Stimulated activated CD8-positive, alpha-beta memory T cell treated with anti-CD3 and anti-CD28 coated beads, Interleukin-12 subunit alpha, Interleukin-12 subunit beta, amount 100 ng/mL, for 24 hours (primary cell): ENCODE measurements at regions not wholly inside any gene's neighbourhood (a gene's known extent, or its start where the extent isn't known, plus 50 kb on each side); places are given as distances from the start of the nearest gene placed in this dataset.
"Not testable (repeated sequence)": the region's sequence is repeated elsewhere in the genome, so short reads cannot be mapped to it uniquely, and the experiment has no call there.

Experiments used
- DNase-seq: peaks from one replicate; pipeline ENCODE4 v3.0.0-alpha.2; 2020; ENCODE audit errors: extremely low read depth

- DNase-seq = peak; percentile 51
These were observed 131.5 kb upstream of the SATB1 start for GRCh38 chr3:18556503-18557135.

GRCh38 chr3:18556001-18556408 is 130.9 kb upstream of the SATB1 start:
- DNase-seq = no peak

- DNase-seq = not testable (repeated sequence)
These were observed 127.5 kb upstream of the SATB1 start for GRCh38 chr3:18552579-18553105.

- DNase-seq = no peak
These were observed 121.5 kb upstream of the SATB1 start for GRCh38 chr3:18546632-18547031.

GRCh38 chr3:18544146-18544545 is 119.0 kb upstream of the SATB1 start:
- no peak for DNase-seq

DNA sequence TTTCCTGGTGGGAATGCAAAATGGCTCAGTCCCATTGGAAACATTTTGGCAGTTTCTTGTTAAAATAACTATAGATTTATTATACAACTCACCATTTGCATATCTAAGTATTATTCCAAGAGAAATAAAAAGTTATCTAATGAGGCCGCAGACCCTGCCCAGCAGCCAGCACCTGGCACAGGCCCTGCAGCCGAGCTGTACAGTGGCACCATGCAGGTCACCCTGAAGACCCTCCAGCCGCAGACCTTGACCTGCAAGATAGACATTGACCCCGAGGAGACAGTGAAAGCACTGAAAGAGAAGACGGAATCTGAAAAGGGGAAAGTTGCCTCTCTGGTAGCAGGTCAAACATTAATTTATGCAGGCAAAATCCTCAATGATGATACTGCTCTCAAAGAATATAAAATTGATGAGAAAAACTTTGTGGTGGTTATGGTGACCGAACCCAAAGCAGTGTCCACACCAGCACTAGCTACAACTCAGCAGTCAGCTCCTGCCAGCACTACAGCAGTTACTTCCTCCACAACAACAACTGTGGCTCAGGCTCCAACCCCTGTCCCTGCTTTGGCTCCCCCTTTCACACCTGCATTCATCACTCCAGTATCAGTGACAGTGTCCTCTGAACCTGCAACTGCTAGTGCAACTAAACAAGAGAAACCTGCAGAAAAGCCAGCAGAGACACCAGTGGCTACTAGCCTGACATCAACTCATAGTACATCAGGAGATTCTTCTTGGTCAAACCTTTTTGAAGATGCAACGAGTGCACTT is 113.5 kb upstream of the SATB1 start:
- DNase-seq = no peak

DNA sequence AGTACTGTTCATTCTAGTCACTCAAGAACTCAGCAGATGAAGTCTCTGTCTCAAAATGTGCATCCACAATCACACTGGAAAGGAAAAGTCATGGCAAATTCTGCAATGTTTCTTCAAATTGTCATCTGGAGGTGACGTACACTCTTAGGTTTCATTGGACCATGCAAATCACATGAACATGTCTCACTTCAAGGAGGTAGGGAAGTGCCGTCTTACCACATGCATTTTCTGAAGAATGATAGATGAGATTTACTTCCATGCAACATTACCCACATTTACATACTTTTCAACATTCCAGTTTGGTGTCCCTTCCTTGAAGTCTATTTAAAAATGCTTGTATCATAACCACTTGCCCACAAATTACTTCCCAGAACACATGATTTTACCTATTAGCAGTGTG is 107.9 kb upstream of the SATB1 start:
- no peak for DNase-seq

DNA sequence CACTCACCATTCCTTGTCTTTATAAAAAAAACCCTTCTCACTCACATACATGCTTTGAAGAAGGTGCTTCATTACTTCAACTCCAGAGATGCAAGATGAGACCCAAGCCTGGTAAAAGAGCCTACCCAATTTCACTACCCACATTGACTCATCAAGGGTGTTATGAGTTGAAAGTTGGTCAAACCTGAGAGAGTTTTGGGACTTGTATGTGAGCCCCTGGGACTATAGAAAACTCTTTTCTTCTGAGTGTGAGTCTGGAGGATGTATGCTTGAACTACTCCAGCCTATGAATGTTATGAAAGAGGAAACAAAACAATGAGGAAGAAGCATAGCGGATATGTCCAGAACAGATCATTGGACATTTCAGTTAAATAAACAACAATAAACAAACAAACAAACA is 106.5 kb upstream of the SATB1 start:
- no peak for DNase-seq

- no peak for DNase-seq
These were observed 104.5 kb upstream of the SATB1 start for GRCh38 chr3:18529631-18530030.

- no peak for DNase-seq
These were observed 102.6 kb upstream of the SATB1 start for GRCh38 chr3:18527691-18528090.

DNA sequence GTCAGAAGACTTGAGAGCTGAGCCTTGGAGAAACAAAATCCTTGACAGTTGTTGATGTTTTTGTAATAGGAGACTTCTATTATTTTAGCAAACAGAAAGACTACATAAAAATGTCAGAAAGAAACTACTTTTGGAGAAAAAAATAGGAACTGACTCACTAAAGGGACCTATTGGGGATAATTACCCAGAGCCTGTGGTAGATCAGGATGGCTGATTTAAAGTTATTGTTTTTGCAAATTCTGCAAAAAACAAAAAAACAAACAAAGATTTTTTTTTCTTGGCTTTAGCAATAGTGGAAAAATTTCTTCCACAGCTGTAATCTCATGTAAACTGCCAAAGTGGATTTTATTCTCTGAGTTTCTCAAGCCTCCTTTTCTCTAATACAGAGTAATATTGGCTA is 101.5 kb upstream of the SATB1 start:
- DNase-seq = no peak

GRCh38 chr3:18516170-18516569 is 91.0 kb upstream of the SATB1 start:
- DNase-seq = not testable (repeated sequence)

- DNase-seq = no peak
These were observed 88.0 kb upstream of the SATB1 start for GRCh38 chr3:18513091-18513490.

GRCh38 chr3:18512007-18512406 is 86.9 kb upstream of the SATB1 start:
- DNase-seq = no peak

DNA sequence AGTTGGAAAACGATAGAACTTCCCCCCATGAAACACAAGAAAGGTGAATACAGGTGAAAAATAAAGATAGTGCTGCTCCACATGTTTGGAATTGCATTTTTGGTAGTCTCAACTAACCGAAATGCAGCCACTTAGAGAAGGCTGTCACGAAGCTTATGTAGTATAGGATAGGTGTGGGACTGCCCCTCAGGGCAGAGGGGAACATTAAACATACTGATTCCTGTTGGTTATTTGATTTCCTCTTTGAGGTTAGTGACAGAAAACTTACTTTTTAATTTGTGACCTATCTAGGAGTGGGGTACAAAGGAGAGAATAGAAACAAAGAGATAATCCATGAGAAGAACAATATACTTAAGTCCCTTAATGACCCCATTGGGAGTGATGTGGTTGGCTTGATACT is 85.8 kb upstream of the SATB1 start:
- DNase-seq = no peak

DNA sequence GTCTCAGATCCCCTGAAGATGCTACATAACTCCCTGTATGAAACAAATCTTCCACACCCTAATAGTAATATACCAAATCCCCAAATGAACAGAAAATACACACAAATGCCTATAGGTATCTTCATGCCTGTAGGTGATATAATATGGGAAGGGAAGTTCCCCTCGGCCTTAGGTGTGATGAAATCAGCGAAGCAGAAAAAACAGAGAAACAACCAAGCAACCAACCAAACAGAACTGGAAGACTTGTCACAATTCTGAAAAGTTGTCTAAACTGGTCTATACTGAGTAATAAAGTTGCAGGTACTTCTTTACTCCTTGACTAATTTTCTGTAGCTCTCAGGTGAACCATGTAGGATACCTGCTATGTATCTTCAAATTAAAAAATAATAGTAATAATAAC is 82.2 kb upstream of the SATB1 start:
- no peak for DNase-seq

- no peak for DNase-seq
These were observed 79.9 kb upstream of the SATB1 start for GRCh38 chr3:18505056-18505455.

DNA sequence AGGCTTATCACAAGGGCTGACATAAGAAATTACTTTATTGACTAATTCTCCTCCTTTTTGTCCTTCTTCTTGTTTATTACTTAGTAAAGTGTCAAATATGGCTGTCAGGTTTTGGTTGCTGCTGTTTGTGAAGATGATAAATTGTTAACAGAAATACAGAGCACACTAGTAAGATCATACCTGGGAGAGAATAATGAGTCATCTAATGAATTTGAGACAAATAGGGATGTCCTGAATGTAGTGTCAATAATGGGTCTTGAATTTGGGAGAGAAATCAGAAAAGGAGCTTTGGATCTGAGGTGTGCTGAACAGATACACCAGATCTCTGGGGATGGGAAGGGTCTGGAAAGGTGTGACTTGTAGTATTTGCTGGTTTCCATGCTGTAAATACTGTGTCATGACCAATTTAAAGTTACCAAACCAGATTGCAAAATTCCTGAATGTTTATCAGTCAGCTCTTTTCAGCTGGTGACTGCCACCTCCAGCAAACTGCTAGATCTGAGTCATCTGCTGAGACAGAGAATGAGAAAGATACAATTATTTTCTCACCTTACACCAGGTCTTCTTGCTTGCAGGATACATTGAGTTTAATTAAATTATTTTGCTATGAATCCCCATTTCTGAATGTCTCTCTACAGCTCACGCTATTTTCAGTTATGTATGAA is 76.7 kb upstream of the SATB1 start:
- DNase-seq = no peak

DNA sequence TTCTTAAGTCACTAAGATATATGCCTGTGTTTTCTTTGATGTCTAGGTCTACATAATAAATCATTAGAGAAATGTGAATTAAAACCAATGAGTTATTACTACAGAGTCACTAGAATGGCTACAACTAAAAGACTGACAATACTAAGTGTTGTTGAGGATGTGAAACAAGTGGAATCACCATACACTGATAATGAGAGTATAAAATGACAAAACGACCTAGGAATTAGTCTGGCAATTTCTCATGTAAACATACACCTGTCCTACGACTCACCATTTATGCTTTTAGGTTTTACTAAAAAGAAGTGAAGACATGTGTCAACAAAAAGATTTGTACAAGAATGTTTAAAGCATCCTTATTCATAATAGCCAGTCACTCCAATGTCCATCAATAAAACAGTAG is 75.2 kb upstream of the SATB1 start:
- no peak for DNase-seq

- no peak for DNase-seq
These were observed 74.2 kb upstream of the SATB1 start for GRCh38 chr3:18499301-18499700.

- DNase-seq = no peak
These were observed 69.1 kb upstream of the SATB1 start for GRCh38 chr3:18494251-18494650.

GRCh38 chr3:18489939-18490338 is 64.8 kb upstream of the SATB1 start:
- no peak for DNase-seq

DNA sequence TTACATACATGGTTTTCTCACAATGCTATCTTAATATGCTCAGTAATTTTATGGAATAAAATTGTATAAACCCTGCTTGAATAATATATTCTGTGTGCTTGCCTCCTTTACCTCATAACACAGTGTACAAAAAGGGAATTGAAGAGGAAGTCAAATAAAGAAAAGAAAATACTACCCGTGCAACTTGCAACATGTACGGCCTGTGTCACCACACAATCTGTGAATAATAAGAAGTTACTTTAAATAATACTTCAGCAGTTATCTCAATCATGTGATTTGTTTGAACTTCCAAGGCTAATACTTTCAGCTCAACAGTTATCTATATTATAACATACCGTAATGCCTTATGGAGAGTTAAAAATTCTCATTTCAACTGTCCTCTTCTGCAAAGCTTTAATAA is 58.1 kb upstream of the SATB1 start:
- DNase-seq = no peak
